K562 (cell line): ENCODE measurements at regions not wholly inside any gene's neighbourhood (a gene's known extent, or its start where the extent isn't known, plus 50 kb on each side); places are given as distances from the start of the nearest gene placed in this dataset.
A peak's percentile ranks its signal among the peaks of the same experiment; 100 is the strongest.

Experiments used
- BRD9 ChIP-seq: fragments of 450-650 bp; IDR thresholded peaks from 2 replicates; pipeline ENCODE4 v1.6.1; 2018; ENCODE audit warnings: low read depth; ENCODE audit not compliant: partially characterized antibody
- CHAMP1 ChIP-seq: fragments of 450-650 bp; IDR thresholded peaks from 2 replicates; pipeline ENCODE4 v1.6.1; 2016; ENCODE audit warnings: mild to moderate bottlenecking
- GATA2 ChIP-seq: sonication (generic); formaldehyde crosslinking; IDR thresholded peaks from 2 replicates; pipeline ENCODE4 v1.4.0; 2020; ENCODE audit warnings: mild to moderate bottlenecking, missing genetic modification reagents
- GTF2A2 ChIP-seq: IDR thresholded peaks from 2 replicates; pipeline ENCODE4 v1.6.1; 2016; ENCODE audit warnings: mild to moderate bottlenecking, missing genetic modification characterization, missing compliant biosample characterization
- GTF2F1 ChIP-seq: IDR thresholded peaks from 2 replicates; pipeline ENCODE4 v1.6.1; 2011; ENCODE audit warnings: low read depth, low read length, improper control_type of control experiment
- MAX ChIP-seq: sonication (generic); formaldehyde crosslinking; IDR thresholded peaks from 2 replicates; pipeline ENCODE4 v1.9.0; 2022; ENCODE audit warnings: mild to moderate bottlenecking, missing genetic modification reagents
- NR3C1 ChIP-seq: sonication (generic); formaldehyde crosslinking; IDR thresholded peaks from 2 replicates; pipeline ENCODE4 v1.8.1; 2022; ENCODE audit warnings: missing genetic modification reagents
- NRF1 ChIP-seq, 2 experiments: fragments of 450-650 bp; IDR thresholded peaks in 1 of 2; conservative IDR thresholded peaks in 1 of 2; 2 replicates each; pipeline ENCODE4 v1.6.1; 2014; ENCODE audit warnings: mild to moderate bottlenecking in 2 of 2
- POLR3A ChIP-seq: IDR thresholded peaks from 2 replicates; pipeline ENCODE4 v1.6.1; 2011; ENCODE audit warnings: borderline replicate concordance, mild to moderate bottlenecking, moderate library complexity; ENCODE audit not compliant: insufficient read length, insufficient read depth; ENCODE audit errors: extremely low read depth
- SMARCE1 ChIP-seq: fragments of 450-650 bp; IDR thresholded peaks from 2 replicates; pipeline ENCODE4 v1.7.1; 2016; ENCODE audit warnings: mild to moderate bottlenecking
- SNRNP70 ChIP-seq: fragments of 200-400 bp; formaldehyde crosslinking; optimal IDR thresholded peaks from 2 replicates; pipeline ENCODE3; 2017; ENCODE audit warnings: low read depth, low read length
- SP1 ChIP-seq: sonication (generic); formaldehyde crosslinking; IDR thresholded peaks from 2 replicates; pipeline ENCODE4 v1.8.1; 2022; ENCODE audit warnings: mild to moderate bottlenecking, missing genetic modification reagents
- SRSF9 ChIP-seq: fragments of 200-400 bp; formaldehyde crosslinking; IDR thresholded peaks from 2 replicates; pipeline ENCODE4 v1.6.1; 2017; ENCODE audit warnings: low read depth, low read length, borderline replicate concordance
- THAP7 ChIP-seq: fragments of 250-450 bp; sonication (Bioruptor Pico); IDR thresholded peaks from 2 replicates; pipeline ENCODE4 v1.5.0; 2021
- TRIM24 ChIP-seq, 2 experiments: fragments of 450-650 bp; IDR thresholded peaks; 2 replicates each; pipeline ENCODE4 v1.6.1; 2016
- USF1 ChIP-seq: sonication (generic); formaldehyde crosslinking; IDR thresholded peaks from 2 replicates; pipeline ENCODE4 v1.9.0; 2022; ENCODE audit warnings: mild to moderate bottlenecking, missing genetic modification reagents
- ZNF146 ChIP-seq: IDR thresholded peaks from one replicate; pipeline ENCODE4 v1.6.1; 2018; ENCODE audit warnings: missing compliant biosample characterization; ENCODE audit not compliant: unreplicated experiment
- ZNF407 ChIP-seq: fragments of 450-650 bp; IDR thresholded peaks from 2 replicates; pipeline ENCODE4 v1.6.1; 2016; ENCODE audit warnings: low read depth

GRCh38 chr7:106569500-106569929, 91.4 kb downstream of the CCDC71L start (continued):
- TF ChIP-seq CHAMP1, result 0 out of 2 replicates have a peak, but pooled peaks have one; percentile 16
- no peak for TF ChIP-seq GATA2 (CRISPR knock-in tag)
- no peak for TF ChIP-seq BRD9
- peak; percentile 90 to 95 for TF ChIP-seq TRIM24 (IDR thresholded peaks at IDR 0.05)
- peak; percentile 88 for TF ChIP-seq MAX (CRISPR knock-in tag)
- TF ChIP-seq SNRNP70, result no peak
- TF ChIP-seq SRSF9, result no peak
- TF ChIP-seq GTF2F1, result no peak
- TF ChIP-seq SMARCE1, result no peak
- TF ChIP-seq ZNF146 (CRISPR knock-in tag), result no peak
- no peak for TF ChIP-seq NRF1 (conservative IDR thresholded peaks at IDR 0.05 in 1 of 2, IDR thresholded peaks at IDR 0.05 in 1 of 2)
- TF ChIP-seq NR3C1 (CRISPR knock-in tag), result no peak
- TF ChIP-seq THAP7 (CRISPR knock-in tag), result no peak
- no peak for TF ChIP-seq POLR3A
- no peak for TF ChIP-seq GTF2A2
- no peak for TF ChIP-seq ZNF407
- TF ChIP-seq USF1 (CRISPR knock-in tag), result peak; percentile 91
- TF ChIP-seq SP1, result no peak
